ENCODE measurements at regions not wholly inside any gene's neighbourhood (a gene's known extent, or its start where the extent isn't known, plus 50 kb on each side); places are given as distances from the start of the nearest gene placed in this dataset.

GRCh38 chr10:29922892-29923291 lies 136.5 kb downstream of the JCAD start (continued):
- TF ChIP-seq REST (IDR thresholded peaks at IDR 0.05; ENCODE audit: borderline replicate concordance) (no peak), REST (CRISPR knock-in tag; IDR thresholded peaks at IDR 0.05; ENCODE audit: low read depth) (no peak), ZNF316 (IDR thresholded peaks at IDR 0.05) (no peak), C11orf30 (IDR thresholded peaks at IDR 0.05; ENCODE audit: low read depth) (no peak), TCF3 (CRISPR knock-in tag; IDR thresholded peaks at IDR 0.05) (no peak), SMARCC2 (IDR thresholded peaks at IDR 0.05; ENCODE audit: low read depth) (no peak), HNRNPLL (IDR thresholded peaks at IDR 0.05; ENCODE audit: low read depth, low read length, poor library complexity, severe bottlenecking) (no peak), HDAC1 (IDR thresholded peaks at IDR 0.05) (no peak), TBP (optimal IDR thresholded peaks at IDR 0.05; ENCODE audit: low read depth, low read length) (no peak), NFYB (IDR thresholded peaks at IDR 0.05; ENCODE audit: extremely low read depth, insufficient read length) (no peak), PRPF4 (IDR thresholded peaks at IDR 0.05; ENCODE audit: insufficient read depth, low read depth, low read length, poor library complexity, severe bottlenecking) (no peak), ZNF384 (IDR thresholded peaks at IDR 0.05; ENCODE audit: low read depth, low read length) (no peak)

Data from K562 (cell line).